HUES48 (cell line): ENCODE measurements at regions not wholly inside any gene's neighbourhood (a gene's known extent, or its start where the extent isn't known, plus 50 kb on each side); places are given as distances from the start of the nearest gene placed in this dataset.

Experiments used
- H3K27ac ChIP-seq: one replicate; pipeline ENCODE4 v1.7.0; 2013; ENCODE audit warnings: low read depth, low read length, inconsistent platforms
- H3K27me3 ChIP-seq: 2 replicates; pipeline ENCODE4 v1.6.1; 2013; ENCODE audit warnings: mild to moderate bottlenecking, low read length; ENCODE audit not compliant: control insufficient read depth, insufficient read depth
- H3K36me3 ChIP-seq: 2 replicates; pipeline ENCODE4 v1.6.1; 2013; ENCODE audit warnings: low read length; ENCODE audit not compliant: control insufficient read depth, insufficient read depth
- H3K4me1 ChIP-seq: 2 replicates; pipeline ENCODE4 v1.6.1; 2013; ENCODE audit warnings: mild to moderate bottlenecking, low read length; ENCODE audit not compliant: control insufficient read depth, insufficient read depth
- H3K4me3 ChIP-seq: 2 replicates; pipeline ENCODE4 v1.5.1; 2013; ENCODE audit warnings: mild to moderate bottlenecking, low read depth, low read length
- H3K9ac ChIP-seq: 2 replicates; pipeline ENCODE4 v1.6.1; 2013; ENCODE audit warnings: mild to moderate bottlenecking, low read depth, low read length, moderate library complexity
- H3K9me3 ChIP-seq: 2 replicates; pipeline ENCODE4 v1.6.1; 2013; ENCODE audit warnings: low read length; ENCODE audit not compliant: control insufficient read depth, insufficient read depth

DNA sequence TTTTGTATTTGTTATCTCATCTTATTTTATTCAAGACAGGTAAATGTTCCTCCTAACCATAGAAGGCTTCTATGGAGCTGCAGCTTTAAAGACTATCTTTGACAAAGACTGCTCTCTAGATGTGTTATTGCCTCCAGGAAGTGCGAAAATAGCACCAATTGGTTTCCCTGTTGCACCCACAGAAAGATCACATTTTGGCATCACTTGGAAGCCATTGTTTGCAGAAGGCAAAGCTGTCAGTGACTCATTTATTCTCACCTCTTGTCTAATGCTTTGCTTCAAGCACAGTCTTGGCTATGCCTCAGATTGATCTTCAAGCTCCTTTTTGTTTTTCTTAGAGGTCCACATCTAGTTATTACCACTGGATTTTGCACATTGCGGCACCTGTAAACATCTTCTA is 150.3 kb downstream of the PCDH7 start:
- Histone ChIP-seq H3K9me3 (no peaks in the 10 kb centered on the region), H3K27me3 (no peaks in the 10 kb centered on the region), H3K36me3 (no peaks in the 10 kb centered on the region), H3K4me1 (peaks cover 18% of the 10 kb centered on the region), H3K9ac (no peak overlapping the region), H3K4me3 (no peak overlapping the region), H3K27ac (no peak overlapping the region)

DNA sequence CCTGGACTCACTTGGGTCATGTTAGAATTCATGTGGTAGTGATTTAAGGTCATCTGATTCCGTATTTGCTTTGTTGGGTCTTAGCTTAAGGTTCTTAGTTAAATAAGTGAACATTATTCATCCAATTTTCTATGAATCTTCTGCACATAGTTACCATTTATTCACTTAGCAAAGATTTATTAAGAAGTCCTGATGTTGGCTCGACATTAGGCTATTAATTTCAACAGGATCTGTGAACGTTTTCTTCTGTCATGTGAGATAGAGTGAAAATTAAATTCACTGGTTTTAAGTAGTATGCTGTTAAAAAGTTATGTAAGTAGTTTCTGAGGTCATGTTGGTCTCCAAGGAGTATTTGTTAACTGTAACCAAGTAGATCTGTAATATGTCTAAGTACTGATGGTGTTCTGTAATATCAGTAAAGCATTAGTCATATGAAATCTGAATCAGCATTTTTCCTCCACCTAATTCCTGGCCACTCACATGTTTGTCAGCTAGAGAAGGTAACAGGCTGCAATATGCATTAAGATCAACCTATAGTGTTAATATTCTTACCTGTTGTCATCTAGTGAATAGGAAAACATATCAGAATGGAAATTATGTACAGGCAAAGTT is 155.6 kb downstream of the PCDH7 start:
- H3K4me3 ChIP-seq: no peak overlapping the region

DNA sequence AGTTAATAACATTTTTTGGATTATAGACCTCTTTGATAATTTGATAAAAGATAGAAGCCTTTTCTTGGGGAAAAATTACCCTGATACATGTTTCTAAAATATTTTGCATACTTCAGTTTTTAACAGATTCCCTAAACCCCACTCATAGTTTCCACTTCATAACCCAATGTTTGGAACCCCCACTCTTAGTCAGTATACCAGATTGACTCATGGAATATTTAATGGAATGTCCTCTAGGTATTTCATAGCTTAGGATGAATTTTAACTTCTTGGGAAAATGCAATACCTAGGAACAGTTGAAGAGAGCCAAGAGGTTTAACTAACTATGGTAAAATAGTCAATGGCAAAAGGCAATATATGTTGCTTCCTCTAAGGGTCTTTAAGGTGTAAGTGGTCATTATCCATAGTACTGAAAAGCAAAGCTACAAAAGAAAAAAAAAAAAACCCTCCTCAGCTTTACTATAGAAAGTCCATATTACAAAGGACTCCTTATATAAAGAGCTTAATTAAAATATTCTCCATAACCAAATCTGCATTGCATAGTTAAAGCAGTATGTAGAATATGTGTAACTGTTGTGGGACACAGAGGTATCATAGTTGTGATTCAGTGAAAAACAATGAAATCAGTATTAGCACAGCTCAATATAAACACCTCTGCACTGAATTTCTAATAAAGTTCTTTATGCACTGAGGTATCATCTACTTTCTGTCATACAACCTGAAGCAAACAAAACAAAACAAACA is 159.9 kb downstream of the PCDH7 start:
- H3K4me1 ChIP-seq: peaks cover 10% of the 10 kb centered on the region; the same call in 1 of the 2 replicates
- no peak overlapping the region for H3K4me3 ChIP-seq
- no peaks in the 10 kb centered on the region for H3K9me3 ChIP-seq
- no peaks in the 10 kb centered on the region for H3K27me3 ChIP-seq
- no peaks in the 10 kb centered on the region for H3K36me3 ChIP-seq
- no peak overlapping the region for H3K27ac ChIP-seq
- H3K9ac ChIP-seq: no peak overlapping the region

More for the DNA sequence above, 155.6 kb downstream of the PCDH7 start:
- peaks cover 10% of the 10 kb centered on the region; the same call in 1 of the 2 replicates for H3K4me1 ChIP-seq
- no peaks in the 10 kb centered on the region for H3K36me3 ChIP-seq
- H3K9ac ChIP-seq: no peak overlapping the region
- H3K27me3 ChIP-seq: no peaks in the 10 kb centered on the region
- no peaks in the 10 kb centered on the region for H3K9me3 ChIP-seq
- H3K27ac ChIP-seq: no peak overlapping the region

DNA sequence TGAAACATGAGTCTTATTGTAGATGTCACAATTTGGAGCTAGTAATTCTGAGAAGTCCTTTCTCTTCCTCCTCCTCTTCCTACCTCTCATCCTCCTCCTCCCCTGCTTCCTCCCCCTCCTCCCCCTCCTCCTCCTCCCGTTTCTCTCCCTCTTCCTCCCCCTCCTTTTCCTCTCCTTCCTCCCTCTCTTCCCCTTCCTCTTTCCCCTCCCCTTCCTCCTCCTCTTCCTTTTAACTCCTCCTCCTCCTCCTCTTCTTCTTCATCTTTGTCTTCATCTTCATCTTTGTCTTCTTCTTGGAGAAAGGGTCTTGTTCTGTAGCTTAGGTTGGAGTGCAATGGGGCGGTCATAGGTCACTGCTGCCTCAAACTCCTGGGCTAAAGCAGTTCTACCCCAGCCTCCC is 161.8 kb downstream of the PCDH7 start:
- Histone ChIP-seq H3K36me3 (no peaks in the 10 kb centered on the region), H3K4me3 (no peak overlapping the region), H3K27ac (no peak overlapping the region), H3K9me3 (no peaks in the 10 kb centered on the region), H3K27me3 (no peaks in the 10 kb centered on the region), H3K9ac (no peak overlapping the region), H3K4me1 (peaks cover 10% of the 10 kb centered on the region; the same call in 1 of the 2 replicates)

- no peak overlapping the region for H3K4me3 ChIP-seq
- no peak overlapping the region for H3K9ac ChIP-seq
- H3K27ac ChIP-seq: no peak overlapping the region
- peaks cover 10% of the 10 kb centered on the region; the same call in 1 of the 2 replicates for H3K4me1 ChIP-seq
- no peaks in the 10 kb centered on the region for H3K9me3 ChIP-seq
- H3K36me3 ChIP-seq: no peaks in the 10 kb centered on the region
- H3K27me3 ChIP-seq: no peaks in the 10 kb centered on the region
Observed at GRCh38 chr4:30882443-30882842, 162.3 kb downstream of the PCDH7 start.

GRCh38 chr4:30882995-30883675 is 163.0 kb downstream of the PCDH7 start:
- Histone ChIP-seq H3K4me3 (no peak overlapping the region), H3K36me3 (no peaks in the 10 kb centered on the region), H3K9me3 (no peaks in the 10 kb centered on the region), H3K27me3 (no peaks in the 10 kb centered on the region), H3K9ac (no peak overlapping the region), H3K4me1 (peaks cover 4% of the 10 kb centered on the region; the same call in 1 of the 2 replicates), H3K27ac (no peak overlapping the region)

- Histone ChIP-seq H3K4me3 (no peak overlapping the region), H3K9ac (no peak overlapping the region), H3K27ac (no peak overlapping the region), H3K4me1 (peaks cover 42% of the 10 kb centered on the region), H3K36me3 (no peaks in the 10 kb centered on the region), H3K9me3 (peaks cover 8% of the 10 kb centered on the region), H3K27me3 (no peaks in the 10 kb centered on the region)
Observed at GRCh38 chr4:30901461-30902451, 181.6 kb downstream of the PCDH7 start.

DNA sequence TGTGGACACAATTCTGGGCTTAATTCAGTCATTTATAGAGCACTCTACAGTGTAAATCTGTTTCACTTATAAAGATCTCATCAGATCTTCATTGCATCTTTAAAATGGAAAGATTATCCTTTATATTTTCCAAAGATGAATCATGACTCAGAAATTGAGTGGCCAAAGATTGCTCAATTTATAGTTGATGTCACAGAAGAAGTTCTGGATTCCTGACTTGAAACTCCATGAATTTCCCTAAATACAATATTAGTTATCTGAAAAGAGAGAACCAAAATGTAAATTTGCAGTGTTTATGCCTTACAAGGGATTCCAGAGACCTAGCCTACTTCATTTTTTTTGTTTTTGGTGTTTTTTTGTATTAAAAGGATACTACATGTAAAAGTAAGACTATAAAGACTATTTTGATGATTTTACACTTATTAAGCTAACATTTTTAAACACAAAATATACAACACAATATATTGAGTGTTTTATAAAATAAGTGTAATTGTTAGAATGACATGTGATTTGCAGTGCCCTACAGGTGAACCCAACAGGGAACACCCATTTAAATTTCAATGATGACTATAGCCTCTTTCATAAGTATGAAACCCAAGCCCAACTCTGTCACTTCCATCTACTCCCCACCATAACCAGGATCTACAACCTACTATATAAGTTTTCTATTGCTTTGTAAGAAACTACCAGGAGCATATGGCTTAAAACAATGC is 183.5 kb downstream of the PCDH7 start:
- peaks cover 42% of the 10 kb centered on the region for H3K4me1 ChIP-seq
- no peaks in the 10 kb centered on the region for H3K27me3 ChIP-seq
- peak overlapping the region; percentile 21 for H3K27ac ChIP-seq
- H3K36me3 ChIP-seq: no peaks in the 10 kb centered on the region
- H3K9ac ChIP-seq: no peak overlapping the region
- peaks cover 8% of the 10 kb centered on the region for H3K9me3 ChIP-seq
- H3K4me3 ChIP-seq: peak overlapping the region; percentile 35

DNA sequence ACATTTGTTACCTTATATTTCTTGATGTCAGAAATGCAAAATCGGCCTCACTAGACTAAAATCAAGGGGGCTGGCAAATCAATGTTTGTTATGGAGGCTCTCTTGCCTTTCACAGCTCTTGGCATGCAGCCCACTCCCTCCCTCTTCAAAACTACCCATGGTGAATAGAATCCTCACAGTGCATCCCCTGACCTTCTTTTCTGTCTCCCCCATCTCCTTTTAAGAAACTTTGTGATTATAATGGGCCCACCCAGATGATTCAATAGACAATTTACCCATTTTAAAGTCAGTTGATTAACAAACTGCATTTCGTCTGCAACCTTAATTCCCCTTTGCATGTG is 184.0 kb downstream of the PCDH7 start:
- no peak overlapping the region for H3K9ac ChIP-seq

DNA sequence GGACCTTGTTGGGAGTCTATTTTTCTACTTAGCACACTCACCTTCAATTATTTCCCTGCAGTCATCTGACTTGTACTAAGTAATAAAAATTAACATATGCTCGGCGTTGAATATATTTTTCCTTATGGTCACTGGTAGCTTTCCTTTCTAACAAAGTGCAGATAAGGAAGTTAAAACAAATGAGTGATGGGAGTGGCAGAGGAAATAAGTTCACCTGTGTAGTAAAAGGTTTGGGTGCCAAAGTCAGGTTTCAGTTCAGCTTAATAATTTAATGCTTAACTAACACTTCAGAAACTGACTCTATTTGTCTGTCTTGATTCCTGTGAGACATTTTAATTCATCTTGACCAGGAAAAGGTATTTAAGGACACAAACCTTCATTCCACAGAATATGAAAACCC is 184.4 kb downstream of the PCDH7 start:
- H3K27me3 ChIP-seq: no peaks in the 10 kb centered on the region
- H3K4me3 ChIP-seq: no peak overlapping the region; the same call in 1 of the 2 replicates
- no peaks in the 10 kb centered on the region for H3K36me3 ChIP-seq
- no peak overlapping the region for H3K9ac ChIP-seq
- 0 out of 2 replicates have a peak, but pooled peaks cover under 1% of the 10 kb centered on the region for H3K9me3 ChIP-seq
- H3K4me1 ChIP-seq: peaks cover 42% of the 10 kb centered on the region
- peak overlapping the region; percentile 1 for H3K27ac ChIP-seq

More for the DNA sequence above, 184.0 kb downstream of the PCDH7 start:
- peak overlapping the region; percentile 35 for H3K4me3 ChIP-seq
- H3K36me3 ChIP-seq: no peaks in the 10 kb centered on the region
- peaks cover 4% of the 10 kb centered on the region; the same call in 1 of the 2 replicates for H3K9me3 ChIP-seq
- H3K4me1 ChIP-seq: peaks cover 42% of the 10 kb centered on the region
- H3K27ac ChIP-seq: peak overlapping the region; percentile 1
- H3K27me3 ChIP-seq: no peaks in the 10 kb centered on the region
